CD4-positive, alpha-beta T cell treated with Interleukin-10 for 1 hour (primary cell): ENCODE measurements at regions not wholly inside any gene's neighbourhood (a gene's known extent, or its start where the extent isn't known, plus 50 kb on each side); places are given as distances from the start of the nearest gene placed in this dataset.

Source experiments
- DNase-seq: peaks from one replicate; pipeline ENCODE4 v3.0.0-alpha.2; 2020

GRCh38 chr19:27705896-27706295 lies 1507.1 kb downstream of the UQCRFS1 start:
- DNase-seq = no peak

DNA sequence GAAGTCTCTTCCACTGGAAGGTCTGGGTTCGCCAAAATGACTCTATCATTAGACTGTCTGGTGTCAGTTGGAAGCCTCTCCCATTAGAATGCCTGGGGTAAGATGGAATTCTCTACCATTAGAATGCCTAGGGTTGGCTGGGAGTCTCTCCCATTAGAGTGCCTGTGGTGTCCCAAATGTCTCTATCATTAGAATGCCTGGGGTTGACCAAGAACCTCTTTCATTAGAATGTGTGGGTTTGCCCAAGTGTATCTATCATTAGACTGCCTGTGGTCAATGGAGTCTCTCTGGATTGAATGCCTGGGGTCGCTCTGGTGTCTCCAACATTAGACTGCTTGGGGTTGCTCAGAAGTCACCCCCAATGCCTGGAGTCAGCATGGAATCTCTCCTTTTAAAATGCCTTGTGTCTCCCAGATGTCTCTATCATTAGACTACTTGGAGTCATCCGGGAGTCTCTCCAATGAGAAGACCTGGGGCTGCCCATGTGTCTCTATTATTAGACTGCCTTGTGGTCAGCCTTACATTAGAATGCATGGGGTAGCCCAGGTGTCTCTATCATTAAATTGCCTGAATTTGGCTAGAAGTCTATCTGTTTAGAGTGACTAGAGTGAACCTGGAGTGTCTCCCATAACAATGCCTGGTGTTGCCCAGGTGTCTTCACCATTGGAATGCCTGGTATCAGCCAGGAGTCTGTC lies 1518.4 kb downstream of the UQCRFS1 start:
- DNase-seq = no peak

DNA sequence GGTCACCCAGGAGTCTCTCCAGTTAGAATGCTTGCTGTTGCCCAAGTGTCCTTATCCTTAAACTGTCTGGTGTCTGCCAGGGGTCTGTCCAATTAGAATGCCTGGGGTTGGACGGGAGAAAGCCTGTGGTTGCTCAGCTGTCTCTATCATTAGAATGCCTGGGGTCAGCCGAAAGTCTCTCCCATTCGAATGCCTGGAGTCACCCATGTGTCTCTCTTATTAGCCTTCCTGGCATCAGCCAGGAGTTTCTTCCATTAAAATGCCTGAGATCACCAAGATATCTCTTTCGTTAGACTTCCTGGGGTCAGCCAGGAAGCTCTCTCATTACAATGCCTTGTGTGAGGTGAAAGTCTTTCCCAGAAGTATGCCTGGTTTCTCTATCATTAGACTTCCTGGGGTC lies 1521.0 kb downstream of the UQCRFS1 start:
- no peak for DNase-seq

DNA sequence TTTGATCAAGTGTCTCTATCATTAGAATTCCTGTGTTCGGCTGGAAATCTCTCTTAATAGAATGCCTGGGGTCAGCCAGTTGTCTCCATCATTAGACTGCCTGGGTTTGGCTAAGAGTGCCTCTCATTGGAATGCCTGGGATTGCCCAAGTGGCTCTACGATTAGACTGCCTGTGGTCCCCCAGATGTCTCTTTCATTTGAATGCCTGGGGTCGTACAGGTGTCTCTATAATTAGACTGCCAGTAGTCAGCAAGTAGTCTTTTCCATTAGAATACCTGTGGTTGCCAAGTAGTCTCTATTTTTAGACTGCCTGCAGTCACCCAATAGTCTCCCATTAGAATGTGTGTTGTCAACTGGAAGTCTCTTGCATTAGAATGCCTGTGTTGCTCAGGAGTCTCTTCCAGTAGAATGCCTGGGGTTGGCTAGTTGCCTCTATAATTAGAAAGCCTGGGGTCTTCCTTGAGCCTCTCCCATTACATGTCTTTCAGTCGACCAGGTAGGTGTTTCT lies 1523.2 kb downstream of the UQCRFS1 start:
- no peak for DNase-seq

- no peak for DNase-seq
Measured at GRCh38 chr19:27684293-27684692, 1528.7 kb downstream of the UQCRFS1 start.

DNA sequence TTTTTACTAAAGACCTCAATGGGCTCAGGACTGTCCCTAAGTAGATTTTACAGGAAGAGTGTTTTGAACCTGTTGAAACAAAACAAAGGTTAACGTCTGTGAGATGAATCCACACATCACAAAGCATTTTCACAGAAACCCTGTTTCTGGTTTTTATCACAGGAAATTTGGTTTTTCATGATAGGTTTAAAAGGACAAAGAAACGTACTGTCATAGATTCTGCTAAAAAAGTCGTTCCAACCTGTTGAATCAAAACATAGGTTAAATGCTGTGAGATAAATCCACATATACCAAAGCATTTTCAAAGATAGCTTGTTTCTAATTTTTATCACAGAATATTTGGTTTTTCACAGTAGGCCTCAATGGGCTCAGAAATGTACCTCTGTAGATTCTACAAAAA lies 1531.0 kb downstream of the UQCRFS1 start:
- no peak for DNase-seq

GRCh38 chr19:27679905-27680304 lies 1533.0 kb downstream of the UQCRFS1 start:
- DNase-seq = no peak

DNA sequence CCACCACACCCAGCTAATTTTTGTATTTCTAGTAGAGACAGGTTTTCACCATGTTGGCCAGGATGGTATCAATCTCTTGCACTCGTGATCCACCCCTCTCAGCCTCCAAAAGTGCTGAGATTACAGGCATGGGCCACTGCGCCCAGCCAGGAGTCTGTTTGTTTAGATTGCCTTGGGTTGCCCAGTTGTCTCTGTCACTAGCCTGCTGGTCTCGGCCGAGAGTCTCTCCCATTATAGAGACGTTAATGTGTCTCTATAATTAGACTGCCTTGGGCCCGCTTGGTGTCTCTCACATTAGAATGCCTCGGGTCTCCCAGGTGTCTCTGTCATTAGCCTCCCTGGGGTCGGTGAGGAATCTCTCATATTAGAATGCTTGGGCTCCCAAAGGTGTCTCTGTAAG lies 1533.6 kb downstream of the UQCRFS1 start:
- no peak for DNase-seq

GRCh38 chr19:27676877-27677276 lies 1536.1 kb downstream of the UQCRFS1 start:
- no peak for DNase-seq

- no peak for DNase-seq
Measured at GRCh38 chr19:27676334-27676733, 1536.6 kb downstream of the UQCRFS1 start.

GRCh38 chr19:27675771-27676170 lies 1537.2 kb downstream of the UQCRFS1 start:
- no peak for DNase-seq

- no peak for DNase-seq
Measured at GRCh38 chr19:27674701-27675100, 1538.2 kb downstream of the UQCRFS1 start.

DNA sequence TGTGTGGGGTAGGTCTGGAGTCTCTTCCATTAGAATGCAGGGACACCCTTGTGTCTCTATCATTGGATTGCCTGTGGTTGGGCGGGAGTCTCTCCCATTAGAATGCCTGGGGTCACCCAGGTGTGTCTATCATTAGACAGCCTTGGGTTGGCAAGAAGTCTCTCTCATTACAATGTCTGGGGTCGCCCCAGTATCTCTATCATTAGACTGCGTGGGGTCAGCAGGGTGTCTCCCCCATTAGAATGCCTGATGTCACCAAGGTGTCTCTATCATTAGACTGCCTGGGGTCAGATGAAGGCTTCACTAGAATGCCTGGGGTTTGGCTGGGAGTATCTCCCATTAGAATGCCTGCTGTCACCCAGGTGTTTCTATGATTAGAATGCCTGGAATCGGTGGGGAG lies 1539.0 kb downstream of the UQCRFS1 start:
- no peak for DNase-seq

DNA sequence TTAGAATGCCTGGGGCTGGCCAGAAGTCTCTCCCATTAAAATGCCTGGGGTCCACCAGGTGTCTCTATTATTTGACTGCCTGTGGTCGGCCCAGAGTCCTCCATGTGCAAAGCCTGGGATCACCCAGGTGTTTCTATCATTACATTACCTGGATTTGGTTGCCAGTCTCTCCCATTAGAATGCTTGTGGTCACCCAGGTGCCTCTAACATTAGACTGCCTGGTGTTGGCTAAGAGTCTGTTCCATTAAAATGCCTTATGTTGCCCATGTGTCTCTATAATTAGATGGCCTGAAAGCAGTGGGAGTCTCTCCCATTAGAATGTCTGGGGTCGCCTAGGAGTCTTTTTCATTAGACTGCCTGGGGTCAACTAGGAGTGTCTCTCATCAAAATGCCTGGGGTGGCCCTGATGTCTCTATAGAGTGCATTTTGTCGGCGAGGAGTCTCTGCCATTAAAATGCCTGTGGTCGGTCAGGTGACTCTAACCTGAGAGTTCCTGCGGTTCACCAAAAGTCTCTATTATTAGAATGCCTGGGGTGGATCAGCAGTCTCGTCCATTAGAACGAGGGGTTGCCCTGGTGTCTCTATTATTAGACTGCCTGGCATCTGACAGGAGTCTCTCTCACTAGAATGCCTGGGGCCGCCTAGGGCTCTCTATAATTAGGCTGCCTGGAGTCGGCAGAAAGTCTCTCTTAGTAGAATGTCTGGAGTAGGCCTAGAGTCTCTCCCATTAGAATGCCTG lies 1540.5 kb downstream of the UQCRFS1 start:
- DNase-seq = no peak

- DNase-seq = no peak
Measured at GRCh38 chr19:27671876-27672275, 1541.1 kb downstream of the UQCRFS1 start.

GRCh38 chr19:27660428-27660827 lies 1552.5 kb downstream of the UQCRFS1 start:
- no peak for DNase-seq

DNA sequence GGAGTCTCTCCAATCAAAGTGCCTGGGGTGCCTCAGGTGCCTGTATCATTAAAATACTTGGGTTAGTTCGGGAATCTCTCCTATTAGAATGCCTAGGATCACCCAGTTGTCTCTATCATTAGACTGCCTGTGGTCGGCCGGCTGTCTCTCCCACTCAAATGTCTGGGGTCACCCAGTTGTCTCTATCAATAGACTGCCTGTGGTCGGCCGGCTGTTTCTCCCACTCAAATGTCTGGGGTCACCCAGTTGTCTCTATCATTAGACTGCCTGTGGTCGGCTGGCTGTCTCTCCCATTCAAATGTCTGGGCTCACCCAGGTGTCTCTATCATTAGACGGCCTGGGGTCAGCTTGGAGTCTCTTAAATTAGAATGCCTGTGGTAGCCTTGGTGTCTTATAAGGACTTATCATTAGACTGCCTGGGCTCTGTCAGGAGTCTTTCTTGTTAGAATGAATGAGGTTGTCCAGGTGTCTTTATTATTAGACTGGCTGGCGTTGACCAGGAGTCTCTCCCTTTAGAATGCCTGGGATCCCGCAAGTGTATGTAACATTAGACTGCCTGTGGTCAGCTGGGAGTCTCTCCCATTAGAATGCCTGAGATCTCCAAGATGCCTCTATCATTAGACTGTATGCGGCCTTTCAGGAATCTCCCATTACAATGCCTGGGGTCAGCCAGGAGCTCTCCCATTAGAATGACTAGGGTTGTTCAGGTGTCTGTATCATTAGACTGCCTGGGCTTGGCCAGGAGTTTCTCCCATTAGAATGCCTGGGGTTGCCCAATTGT lies 1555.5 kb downstream of the UQCRFS1 start:
- no peak for DNase-seq

DNA sequence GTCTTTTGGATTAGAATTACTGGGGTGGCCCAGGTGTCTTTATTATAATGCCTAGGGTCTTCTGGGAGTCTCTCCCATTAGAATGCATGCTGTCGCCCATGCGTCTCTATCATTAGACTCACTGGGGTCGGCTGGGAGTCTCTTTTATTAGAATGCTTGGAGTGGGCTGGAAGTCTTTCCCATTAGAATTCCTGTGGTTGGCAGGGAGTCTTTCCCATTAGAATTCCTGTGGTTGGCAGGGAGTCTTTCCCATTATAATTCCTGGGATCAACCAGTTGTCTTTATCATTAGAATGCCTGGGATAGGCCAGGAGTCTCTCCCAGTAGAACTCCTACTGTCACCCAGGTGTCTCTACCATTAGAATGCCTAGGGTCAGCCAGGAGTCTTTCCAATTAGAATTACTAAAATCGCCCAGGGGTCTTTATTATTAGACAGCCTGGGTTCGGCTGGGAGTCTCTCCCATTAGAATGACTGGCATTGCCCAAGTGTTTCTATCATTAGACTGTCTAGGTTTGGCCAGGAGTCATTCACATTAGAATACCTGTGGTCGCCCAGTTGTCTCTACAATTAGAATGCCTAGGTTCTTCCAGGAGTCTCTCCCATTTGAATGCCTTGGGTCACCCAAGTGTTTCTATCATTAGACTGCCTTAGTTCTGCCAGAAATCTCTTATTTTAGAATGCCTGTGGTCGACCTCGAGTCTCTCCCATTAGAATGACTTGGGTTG lies 1558.5 kb downstream of the UQCRFS1 start:
- DNase-seq = no peak

GRCh38 chr19:27652796-27653195 lies 1560.2 kb downstream of the UQCRFS1 start:
- DNase-seq = no peak

GRCh38 chr19:27652281-27652680 lies 1560.7 kb downstream of the UQCRFS1 start:
- no peak for DNase-seq

GRCh38 chr19:27647423-27647822 lies 1565.5 kb downstream of the UQCRFS1 start:
- no peak for DNase-seq

DNA sequence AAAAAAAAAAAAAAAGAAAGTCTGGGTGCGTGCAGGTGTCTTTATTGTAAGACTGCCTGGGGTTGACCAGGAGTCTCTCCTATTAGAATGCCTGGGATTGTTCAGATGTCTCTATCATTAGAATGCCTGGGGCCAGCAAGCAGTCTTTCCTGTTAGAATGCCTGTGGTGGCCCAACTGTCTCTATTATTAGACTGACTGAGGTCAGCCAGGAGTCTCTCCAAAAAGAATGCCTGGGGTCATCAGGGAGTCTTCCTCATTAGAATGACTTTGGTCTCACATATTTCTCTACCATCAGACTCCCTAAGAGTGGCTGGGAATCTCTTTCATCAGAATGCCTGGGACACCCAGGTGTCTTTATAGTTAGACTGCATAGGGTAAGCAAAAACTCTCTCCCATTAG lies 1577.5 kb downstream of the UQCRFS1 start:
- no peak for DNase-seq

- no peak for DNase-seq
Measured at GRCh38 chr19:27618006-27618405, 1594.9 kb downstream of the UQCRFS1 start.
